ENCODE measurements at regions not wholly inside any gene's neighbourhood (a gene's known extent, or its start where the extent isn't known, plus 50 kb on each side); places are given as distances from the start of the nearest gene placed in this dataset.
"Not testable (repeated sequence)": the region's sequence is repeated elsewhere in the genome, so short reads cannot be mapped to it uniquely, and the experiment has no call there.

- DNase-seq = no peak
These were observed 333.3 kb upstream of the ROPN1 start for GRCh38 chr3:124325248-124325647.

GRCh38 chr3:124329723-124330122 is 337.8 kb upstream of the ROPN1 start:
- no peak for DNase-seq

DNA sequence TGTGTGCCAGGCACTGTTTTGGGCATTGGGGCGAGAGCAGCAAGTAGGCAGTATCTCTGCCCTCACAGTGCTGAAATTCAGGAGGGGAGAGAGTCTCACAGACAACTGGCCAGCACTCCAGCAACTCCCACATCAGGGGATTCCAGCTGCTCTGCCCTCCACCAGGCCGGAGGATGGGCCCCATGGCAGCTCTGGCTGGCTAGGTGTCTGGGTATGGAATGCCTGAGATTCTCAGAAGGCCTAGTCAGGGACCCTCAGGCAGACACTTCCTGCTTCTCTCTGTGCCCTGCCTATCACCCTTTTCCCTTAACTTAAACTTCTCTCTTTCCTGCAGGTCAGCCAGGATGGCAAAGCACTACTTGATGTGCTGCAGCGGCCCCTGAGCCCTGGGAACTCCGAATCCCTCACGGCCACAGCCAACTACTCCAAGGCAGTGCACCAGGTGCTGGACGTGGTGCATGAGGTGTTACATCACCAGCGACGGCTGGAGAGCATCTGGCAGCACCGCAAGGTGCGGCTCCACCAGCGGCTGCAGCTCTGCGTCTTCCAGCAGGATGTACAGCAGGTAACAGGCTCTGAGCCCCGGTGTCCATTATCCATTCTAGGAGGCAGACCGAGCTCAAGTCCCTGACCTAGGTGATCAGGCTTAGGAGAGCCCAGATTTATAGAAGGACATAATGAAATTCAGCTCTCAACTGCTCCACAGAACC is 342.2 kb upstream of the ROPN1 start:
- no peak for DNase-seq

DNA sequence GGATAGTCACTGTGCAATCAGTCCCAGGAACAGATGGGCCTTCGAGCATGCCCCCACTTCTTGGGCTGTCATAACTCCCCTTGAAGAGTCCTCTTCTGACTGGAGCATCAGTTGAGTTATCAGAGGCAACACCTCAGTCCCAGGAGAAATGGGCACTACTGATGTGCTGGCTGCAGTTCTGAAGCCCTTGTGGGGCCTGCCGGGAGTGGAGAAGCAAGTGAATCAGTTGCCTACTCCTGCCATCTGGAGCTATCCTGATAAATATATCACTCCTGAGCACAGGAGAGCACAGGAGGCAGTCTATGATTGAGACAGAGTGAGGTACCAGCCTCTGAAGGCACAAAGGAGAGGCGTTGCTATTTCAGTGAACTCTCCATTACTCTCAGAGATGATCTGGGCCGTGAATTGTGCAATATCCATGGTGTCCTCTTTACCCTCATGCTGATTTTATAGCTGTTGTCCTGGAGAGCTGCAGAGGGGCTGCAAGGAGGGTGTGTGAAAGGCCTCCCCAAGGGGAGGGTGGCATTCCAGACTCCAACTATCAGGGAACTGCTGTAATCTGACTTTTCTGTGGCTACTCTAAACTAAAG is 344.2 kb upstream of the ROPN1 start:
- DNase-seq = peak in 1 of 3 experiments; percentile 90

GRCh38 chr3:124345845-124346244 is 353.9 kb upstream of the ROPN1 start:
- DNase-seq = no peak

GRCh38 chr3:124346487-124346886 is 354.6 kb upstream of the ROPN1 start:
- DNase-seq = no peak

DNA sequence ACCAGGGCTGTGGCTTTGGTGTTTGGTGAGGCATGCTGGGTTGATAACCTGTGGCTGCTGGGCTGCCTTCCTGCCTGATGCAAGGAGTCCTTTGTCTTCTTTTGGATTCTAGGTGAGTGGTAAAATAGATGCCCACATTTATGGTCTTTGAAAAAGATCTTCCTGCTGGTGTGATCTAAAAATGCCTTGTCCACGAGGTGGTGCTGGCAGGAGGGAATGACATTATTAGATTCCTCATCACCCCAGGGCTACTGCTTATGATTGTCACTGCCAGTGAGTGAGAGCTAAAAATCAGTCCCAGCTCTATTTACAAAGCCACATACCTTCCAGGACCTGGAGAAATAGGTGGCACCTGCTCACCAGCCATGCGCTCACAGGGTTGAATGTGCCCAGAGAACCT is 355.5 kb upstream of the ROPN1 start:
- peak in 2 of 3 experiments; percentile 11 to 72 for DNase-seq

DNA sequence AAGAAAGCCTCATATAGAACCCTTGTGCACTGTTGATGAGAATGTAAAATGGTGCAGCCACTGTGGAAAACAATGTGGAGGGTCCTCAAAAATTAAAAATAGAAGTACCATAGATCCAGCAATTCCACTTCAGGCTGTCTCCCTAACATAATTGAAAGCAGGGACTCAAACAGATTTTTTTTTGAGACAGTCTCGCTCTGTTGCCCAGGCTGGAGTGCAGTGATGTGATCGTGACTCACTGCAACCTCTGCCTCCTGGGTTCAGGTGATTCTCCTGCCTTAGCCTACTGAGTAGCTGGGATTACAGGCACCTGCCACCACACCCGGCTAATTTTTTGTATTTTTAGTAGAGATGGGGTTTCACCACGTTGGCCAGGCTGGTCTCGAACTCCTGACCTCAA is 356.6 kb upstream of the ROPN1 start:
- DNase-seq = not testable (repeated sequence)

- DNase-seq = peak; percentile 33 to 69 (median 65)
These were observed 359.7 kb upstream of the ROPN1 start for GRCh38 chr3:124351430-124352148.

- peak; percentile 36 to 47 (median 40) for DNase-seq
These were observed 360.2 kb upstream of the ROPN1 start for GRCh38 chr3:124352149-124352539.

GRCh38 chr3:124353691-124354090 is 361.8 kb upstream of the ROPN1 start:
- no peak for DNase-seq

GRCh38 chr3:124354150-124354549 is 362.2 kb upstream of the ROPN1 start:
- no peak for DNase-seq

- no peak for DNase-seq
These were observed 366.2 kb upstream of the ROPN1 start for GRCh38 chr3:124358156-124358555.

- DNase-seq = no peak
These were observed 368.2 kb upstream of the ROPN1 start for GRCh38 chr3:124360155-124360554.

DNA sequence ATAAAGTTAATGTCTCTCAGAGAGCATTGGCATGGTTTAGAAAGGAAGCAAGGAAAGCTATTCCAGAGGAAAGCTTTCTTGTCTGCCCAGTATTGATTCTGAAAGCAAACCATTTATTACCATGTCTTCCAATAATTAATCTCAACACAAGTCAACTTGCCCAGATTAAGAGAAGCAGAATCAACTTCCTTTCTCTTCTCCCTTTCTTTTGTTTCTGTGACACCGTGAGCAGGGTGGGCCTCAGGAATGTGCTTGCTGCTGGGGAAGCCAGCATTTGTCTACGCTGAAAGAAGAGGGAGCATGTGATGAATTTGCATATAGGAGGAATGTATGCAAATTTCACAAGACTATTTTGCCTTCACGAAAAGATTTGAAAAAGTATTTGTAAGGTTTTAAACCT is 368.6 kb upstream of the ROPN1 start:
- DNase-seq = no peak

DNA sequence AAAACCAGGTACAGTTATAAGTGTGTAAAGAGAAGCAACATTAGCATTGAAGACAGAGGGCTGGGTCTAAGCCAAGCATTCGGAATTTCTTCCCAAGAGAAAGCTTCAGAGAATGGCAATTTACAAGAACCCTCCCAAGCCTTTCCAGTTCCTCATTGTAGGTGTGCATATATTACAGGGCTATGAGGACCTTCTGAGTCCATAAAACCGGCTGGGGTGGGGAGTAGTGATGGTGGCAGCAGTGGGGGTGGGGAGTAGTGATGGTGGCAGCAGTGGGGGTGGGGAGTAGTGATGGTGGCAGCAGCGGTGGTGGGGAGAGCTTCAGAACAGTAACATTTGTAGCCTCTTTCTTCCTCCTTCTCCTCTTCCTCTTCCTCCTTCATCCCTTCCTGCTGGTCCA is 368.7 kb upstream of the UMPS start:
- DNase-seq = no peak

DNA sequence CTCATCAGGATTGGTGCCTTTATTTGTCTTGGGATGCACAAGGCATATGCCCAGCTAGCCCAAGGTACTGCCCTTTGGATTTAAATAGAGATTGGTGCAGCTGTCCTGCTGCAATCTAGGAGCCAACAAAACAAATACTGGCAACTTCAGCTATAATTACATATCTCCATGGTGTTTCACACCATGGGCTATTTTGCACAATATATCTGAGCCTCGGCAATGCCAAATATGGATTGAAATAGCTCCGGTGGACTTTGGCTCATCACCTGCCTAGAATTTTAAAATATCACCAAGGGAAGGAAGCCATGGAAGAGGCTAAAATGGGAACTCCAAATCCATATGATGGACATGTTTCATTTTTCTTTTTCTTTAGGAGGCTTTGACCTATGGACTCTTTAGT is 367.8 kb upstream of the UMPS start:
- peak in 2 of 3 experiments; percentile 51 to 75 for DNase-seq

- no peak for DNase-seq
These were observed 366.8 kb upstream of the UMPS start for GRCh38 chr3:124363476-124363875.

- DNase-seq = no peak
These were observed 365.8 kb upstream of the UMPS start for GRCh38 chr3:124364317-124365020.

DNA sequence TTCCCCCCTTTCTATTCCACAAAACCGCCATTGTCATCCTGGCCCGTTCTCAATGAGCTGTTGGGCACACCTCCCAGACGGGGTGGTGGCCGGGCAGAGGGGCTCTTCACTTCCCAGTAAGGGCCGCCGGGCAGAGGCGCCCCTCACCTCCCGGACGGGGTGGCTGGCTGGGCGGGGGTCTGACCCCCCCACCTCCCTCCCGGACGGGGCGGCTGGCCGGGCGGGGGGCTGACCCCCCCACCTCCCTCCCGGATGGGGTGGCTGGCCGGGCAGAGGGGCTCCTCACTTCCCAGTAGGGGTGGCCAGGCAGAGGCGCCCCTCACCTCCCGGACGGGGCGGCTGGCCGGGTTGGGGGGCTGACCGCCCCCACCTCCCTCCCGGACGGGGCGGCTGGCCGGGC is 363.6 kb upstream of the UMPS start:
- not testable (repeated sequence) for DNase-seq

GRCh38 chr3:124372775-124373174 is 357.5 kb upstream of the UMPS start:
- DNase-seq = peak in 2 of 3 experiments; percentile 8 to 67

DNA sequence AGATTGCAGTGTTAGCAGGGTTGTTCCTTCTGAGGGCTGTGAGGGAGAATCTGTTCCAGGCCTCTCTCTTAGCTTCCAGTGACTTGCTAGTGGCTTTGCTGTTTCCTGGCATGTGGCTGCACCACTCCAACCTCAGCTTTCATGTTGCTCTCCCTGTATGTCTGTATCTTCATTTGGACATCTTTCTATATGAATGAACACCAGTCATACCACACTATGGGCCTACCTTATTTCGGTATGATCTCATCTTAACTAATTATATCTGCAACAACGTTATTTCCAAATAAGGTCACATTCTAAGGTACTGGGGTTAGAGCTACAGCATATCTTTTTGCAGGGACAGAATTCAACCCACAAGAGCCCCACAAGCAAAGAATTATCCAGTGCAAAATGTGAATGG is 356.7 kb upstream of the UMPS start:
- DNase-seq = no peak

- DNase-seq = no peak
These were observed 355.7 kb upstream of the UMPS start for GRCh38 chr3:124374583-124374982.
